Body of pancreas (tissue), 4 donors: ENCODE measurements at regions not wholly inside any gene's neighbourhood (a gene's known extent, or its start where the extent isn't known, plus 50 kb on each side); places are given as distances from the start of the nearest gene placed in this dataset.
"Not testable (repeated sequence)": the region's sequence is repeated elsewhere in the genome, so short reads cannot be mapped to it uniquely, and the experiment has no call there.

ENCODE experiments used
- ATAC-seq: fragments of 150-250 bp; one replicate; pipeline ENCODE4 v1.9.1; 2016
- DNase-seq, 4 donors: peaks; one replicate each; pipeline ENCODE4 v3.0.0-alpha.2; 2019
- H3K27ac ChIP-seq, 4 donors: fragments of 200-600 bp; sonication (generic); 1 replicate in 3 of 4; 2 replicates in 1 of 4; pipeline versions ENCODE4 v1.5.1 to v1.6.1; 2016 to 2019; ENCODE audit warnings: mild to moderate bottlenecking in 1 of 4, mixed read lengths in 1 of 4, moderate library complexity in 1 of 4
- H3K27me3 ChIP-seq, 2 donors: fragments of 200-600 bp; sonication (generic); one replicate each; pipeline ENCODE4 v1.6.0; 2016; ENCODE audit warnings: mild to moderate bottlenecking in 1 of 2
- H3K36me3 ChIP-seq, 2 donors: fragments of 200-600 bp; sonication (generic); replicated peaks in 1 of 2; 2 replicates each; pipeline ENCODE4 v1.5.1; 2016; ENCODE audit warnings: low read depth in 2 of 2; ENCODE audit not compliant: insufficient read depth in 1 of 2
- H3K4me1 ChIP-seq: fragments of 200-600 bp; sonication (generic); one replicate; pipeline ENCODE4 v1.6.0; 2016
- H3K4me3 ChIP-seq, 2 donors: fragments of 200-600 bp; sonication (generic); 1 replicate in 1 of 2; 2 replicates in 1 of 2; pipeline ENCODE4 v1.5.1; 2016 to 2019
- H3K9me3 ChIP-seq, 3 donors: fragments of 200-600 bp; sonication (generic); 1 replicate in 2 of 3; 2 replicates in 1 of 3; pipeline ENCODE4 v1.5.1; 2016
- POLR2A ChIP-seq, 3 donors: fragments of 450-650 bp; IDR thresholded peaks; one replicate each; pipeline ENCODE4 v1.6.1; 2016; ENCODE audit warnings: antibody characterized with exemption in 3 of 3, mild to moderate bottlenecking in 2 of 3
- WGBS, 2 donors: methylation state at CpG; one replicate each; pipeline ENCODE4 v1.1.5; 2017; 5-methylcytosine and 5-hydroxymethylcytosine counted together
- intact Hi-C: fragments of 100-400 bp; cut with DNase I; formaldehyde crosslinking; loops from one replicate; pipeline ENCODE4 v1.15.1; 2023
- TF ChIP-seq, protein P1 (sequence below), 7 experiments: fragments of 450-650 bp in 4 of 7; fragments of 200-600 bp in 3 of 7; sonication (generic) in 3 of 7; IDR thresholded peaks; one replicate each; pipeline ENCODE4 v1.5.1; 2016 to 2019; ENCODE audit warnings: antibody characterized with exemption in 7 of 7

DNA sequence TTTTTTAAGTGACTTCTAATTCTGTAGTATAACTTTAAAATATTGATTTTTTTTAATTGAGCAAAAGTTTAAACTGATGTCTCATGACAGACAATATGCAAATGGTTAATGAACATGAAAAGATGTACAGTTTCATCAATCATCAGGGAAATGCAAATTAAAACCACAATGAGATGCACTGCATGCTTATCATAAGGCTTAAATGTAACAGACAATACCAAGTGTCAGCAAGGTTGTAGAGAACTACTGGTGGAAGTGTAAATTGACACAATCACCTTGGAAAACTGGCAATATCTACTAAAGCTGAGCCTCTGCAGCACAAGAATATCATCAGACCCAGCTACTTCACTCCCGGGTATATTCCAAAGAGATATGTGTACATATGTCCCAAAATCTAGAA, 70.2 kb upstream of the DAPP1 start:
- 75 to 95% methylated on average over 1 of the region's 1 CpG for WGBS, 2 donors

DNA sequence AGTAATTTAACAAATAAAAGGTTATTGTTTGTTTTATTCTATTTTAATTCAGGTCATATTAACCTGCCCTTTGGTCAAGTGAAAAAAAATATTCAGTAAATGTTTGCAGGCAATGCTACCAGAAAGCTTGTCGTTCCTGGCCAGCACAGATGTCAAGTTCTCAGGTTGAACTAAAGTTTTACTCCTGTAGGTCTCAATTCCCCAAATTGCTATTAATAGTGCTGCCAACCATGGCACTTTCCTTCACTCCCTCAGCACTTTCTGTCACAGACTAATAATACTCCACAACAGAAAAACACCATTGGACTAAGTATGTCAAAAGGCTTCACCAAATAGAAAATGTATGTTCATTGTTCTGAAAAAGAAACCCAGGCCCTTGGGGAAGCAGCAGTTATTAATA, 79.2 kb upstream of the C4orf54 start:
- H3K4me3 ChIP-seq: no peak overlapping the region
- no peaks in the 10 kb centered on the region for H3K36me3 ChIP-seq
- TF ChIP-seq, protein P1, sequence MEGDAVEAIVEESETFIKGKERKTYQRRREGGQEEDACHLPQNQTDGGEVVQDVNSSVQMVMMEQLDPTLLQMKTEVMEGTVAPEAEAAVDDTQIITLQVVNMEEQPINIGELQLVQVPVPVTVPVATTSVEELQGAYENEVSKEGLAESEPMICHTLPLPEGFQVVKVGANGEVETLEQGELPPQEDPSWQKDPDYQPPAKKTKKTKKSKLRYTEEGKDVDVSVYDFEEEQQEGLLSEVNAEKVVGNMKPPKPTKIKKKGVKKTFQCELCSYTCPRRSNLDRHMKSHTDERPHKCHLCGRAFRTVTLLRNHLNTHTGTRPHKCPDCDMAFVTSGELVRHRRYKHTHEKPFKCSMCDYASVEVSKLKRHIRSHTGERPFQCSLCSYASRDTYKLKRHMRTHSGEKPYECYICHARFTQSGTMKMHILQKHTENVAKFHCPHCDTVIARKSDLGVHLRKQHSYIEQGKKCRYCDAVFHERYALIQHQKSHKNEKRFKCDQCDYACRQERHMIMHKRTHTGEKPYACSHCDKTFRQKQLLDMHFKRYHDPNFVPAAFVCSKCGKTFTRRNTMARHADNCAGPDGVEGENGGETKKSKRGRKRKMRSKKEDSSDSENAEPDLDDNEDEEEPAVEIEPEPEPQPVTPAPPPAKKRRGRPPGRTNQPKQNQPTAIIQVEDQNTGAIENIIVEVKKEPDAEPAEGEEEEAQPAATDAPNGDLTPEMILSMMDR (IDR thresholded peaks at IDR 0.05): no peak
- no peak for TF ChIP-seq POLR2A (IDR thresholded peaks at IDR 0.05)
- peak overlapping the region in 2 of 4 donors; percentile 51 to 61 for H3K27ac ChIP-seq
- ATAC-seq: peak; percentile 42
- H3K4me1 ChIP-seq: peaks cover 18% of the 10 kb centered on the region
- WGBS, 2 donors: 5 to 20% methylated on average over 1 of the region's 1 CpG
- DNase-seq: peak; percentile 17 to 66 (median 49)
- H3K9me3 ChIP-seq: no peaks in the 10 kb centered on the region
- intact Hi-C loops: no loop called here
- no peaks in the 10 kb centered on the region for H3K27me3 ChIP-seq

More for the DNA sequence above, 70.2 kb upstream of the DAPP1 start:
- no peak overlapping the region for H3K4me3 ChIP-seq
- no peaks in the 10 kb centered on the region for H3K27me3 ChIP-seq
- TF ChIP-seq, protein P1 (IDR thresholded peaks at IDR 0.05): no peak
- no peak for TF ChIP-seq POLR2A (IDR thresholded peaks at IDR 0.05)
- DNase-seq (no peak), ATAC-seq (no peak)
- no peaks in the 10 kb centered on the region for H3K36me3 ChIP-seq
- H3K4me1 ChIP-seq: no peaks in the 10 kb centered on the region
- H3K9me3 ChIP-seq: no peaks in the 10 kb centered on the region
- intact Hi-C loops: no loop called here
- no peak overlapping the region for H3K27ac ChIP-seq

DNA sequence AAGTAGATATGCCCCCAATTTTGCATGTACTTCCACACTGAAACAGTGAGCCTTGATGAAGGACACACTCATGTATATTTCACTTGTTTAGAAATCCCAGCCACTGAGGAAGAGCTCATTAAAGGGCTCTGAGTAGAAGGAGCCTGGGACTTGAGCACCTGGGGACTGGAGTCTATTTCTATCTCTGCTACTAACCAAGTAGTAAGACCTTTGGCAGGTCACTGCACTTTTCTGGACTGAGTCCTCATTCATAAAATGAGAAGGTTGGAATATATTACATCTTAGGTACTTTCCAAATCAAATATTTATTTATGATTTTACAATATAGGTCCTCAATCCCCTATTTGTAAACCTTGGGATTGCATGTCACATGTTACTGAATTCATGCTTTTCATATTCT, 78.2 kb upstream of the C4orf54 start:
- intact Hi-C loops: no loop called here
- peak overlapping the region in 3 of 4 donors; percentile 36 to 61 (median 51) for H3K27ac ChIP-seq
- H3K4me1 ChIP-seq: peaks cover 18% of the 10 kb centered on the region
- no peaks in the 10 kb centered on the region for H3K27me3 ChIP-seq
- ATAC-seq (peak; percentile 89), DNase-seq (peak; percentile 37 to 80 (median 70))
- no peaks in the 10 kb centered on the region for H3K9me3 ChIP-seq
- TF ChIP-seq, protein P1 (IDR thresholded peaks at IDR 0.05): peak in 3 of 7 experiments; percentile 6 to 36 (median 21)
- no peak for TF ChIP-seq POLR2A (IDR thresholded peaks at IDR 0.05)
- no peaks in the 10 kb centered on the region for H3K36me3 ChIP-seq
- H3K4me3 ChIP-seq: no peak overlapping the region

- intact Hi-C loops: no loop called here
- 87 to 90% methylated on average over 2 of the region's 2 CpGs for WGBS, 2 donors
- Histone ChIP-seq H3K36me3 (no peaks in the 10 kb centered on the region), H3K4me3 (no peak overlapping the region), H3K27me3 (no peaks in the 10 kb centered on the region), H3K4me1 (peaks cover 18% of the 10 kb centered on the region), H3K9me3 (no peaks in the 10 kb centered on the region), H3K27ac (peak overlapping the region in 1 of 4 donors; percentile 61)
- DNase-seq (no peak), ATAC-seq (no peak)
- TF ChIP-seq POLR2A (IDR thresholded peaks at IDR 0.05): no peak
- TF ChIP-seq, protein P1 (IDR thresholded peaks at IDR 0.05): no peak
Measured at GRCh38 chr4:99734583-99735322, 77.1 kb upstream of the C4orf54 start.

GRCh38 chr4:99733455-99733854, 75.8 kb upstream of the C4orf54 start:
- H3K9me3 ChIP-seq, H3K27me3 ChIP-seq, ATAC-seq, H3K27ac ChIP-seq, intact Hi-C loops, DNase-seq, H3K4me3 ChIP-seq, H3K36me3 ChIP-seq: not testable (repeated sequence)
- WGBS, 2 donors: 84 to 87% methylated on average over 4 of the region's 4 CpGs
- H3K4me1 ChIP-seq: peaks cover 18% of the 10 kb centered on the region
